NCI-H2227 treated with DMSO at 0.1 percent for 48 hours (cell line): ENCODE measurements at regions not wholly inside any gene's neighbourhood (a gene's known extent, or its start where the extent isn't known, plus 50 kb on each side); places are given as distances from the start of the nearest gene placed in this dataset.
"Not testable (repeated sequence)": the region's sequence is repeated elsewhere in the genome, so short reads cannot be mapped to it uniquely, and the experiment has no call there.

ENCODE experiments used
- DNase-seq: peaks from one replicate; lab custom pipeline; 2025; lab: John Stamatoyannopoulos, UW

DNA sequence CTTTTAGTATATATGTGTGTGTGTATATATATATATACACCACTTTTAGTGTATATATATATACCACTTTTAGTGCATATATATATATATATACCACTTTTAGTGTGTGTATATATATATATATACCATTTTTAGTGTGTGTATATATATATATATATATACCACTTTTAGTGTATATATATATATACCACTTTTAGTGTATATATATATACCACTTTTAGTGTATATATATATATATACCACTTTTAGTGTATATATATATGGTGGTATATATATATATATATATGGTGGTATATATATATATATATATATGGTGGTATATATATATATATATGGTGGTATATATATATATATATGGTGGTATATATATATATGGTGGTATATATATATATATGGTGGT is 79.5 kb upstream of the ANK3 start:
- not testable (repeated sequence) for DNase-seq

GRCh38 chr10:60467202-60467546 is 77.5 kb upstream of the ANK3 start:
- no peak for DNase-seq

DNA sequence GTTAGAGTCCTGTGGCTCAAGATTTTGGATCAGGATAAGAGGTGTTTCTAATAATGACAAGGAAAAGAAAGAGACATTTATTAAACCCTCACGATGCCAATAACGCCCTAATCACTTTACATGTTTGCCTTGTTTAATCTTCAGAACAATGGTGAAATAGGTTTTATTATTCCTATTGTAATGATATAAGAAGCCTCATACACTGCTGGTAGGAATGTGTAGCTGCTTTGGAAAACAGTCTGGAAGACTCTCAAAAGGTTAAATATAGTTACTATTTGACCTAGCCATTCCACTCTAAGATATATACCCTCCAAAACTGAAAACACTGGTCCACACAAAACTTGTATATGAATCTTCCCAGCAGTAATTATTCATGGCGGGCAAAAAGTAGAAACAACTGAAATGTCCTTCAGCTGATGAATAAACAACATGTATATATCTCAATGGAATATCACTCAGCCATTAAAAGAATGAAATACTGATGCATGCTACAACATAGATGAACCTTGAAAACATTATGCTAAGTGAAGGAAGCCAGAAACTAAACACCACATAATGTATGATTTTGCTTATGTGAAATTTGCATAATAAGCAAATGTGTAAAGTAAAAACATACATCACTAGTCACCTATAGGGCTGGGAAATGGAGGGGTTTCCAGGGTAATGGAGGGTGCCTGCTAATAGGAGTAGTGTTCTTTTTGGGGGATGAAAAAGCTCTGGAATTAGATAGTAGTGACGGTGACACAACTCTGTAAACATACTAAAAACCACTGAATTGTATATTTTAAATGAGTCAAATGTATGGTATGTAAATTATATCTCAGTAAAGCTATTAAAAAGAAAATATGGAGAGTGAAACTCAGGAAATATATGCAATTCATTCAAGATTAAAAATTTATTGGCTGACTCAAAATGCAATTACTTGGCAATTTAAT is 76.9 kb upstream of the ANK3 start:
- DNase-seq: no peak

DNA sequence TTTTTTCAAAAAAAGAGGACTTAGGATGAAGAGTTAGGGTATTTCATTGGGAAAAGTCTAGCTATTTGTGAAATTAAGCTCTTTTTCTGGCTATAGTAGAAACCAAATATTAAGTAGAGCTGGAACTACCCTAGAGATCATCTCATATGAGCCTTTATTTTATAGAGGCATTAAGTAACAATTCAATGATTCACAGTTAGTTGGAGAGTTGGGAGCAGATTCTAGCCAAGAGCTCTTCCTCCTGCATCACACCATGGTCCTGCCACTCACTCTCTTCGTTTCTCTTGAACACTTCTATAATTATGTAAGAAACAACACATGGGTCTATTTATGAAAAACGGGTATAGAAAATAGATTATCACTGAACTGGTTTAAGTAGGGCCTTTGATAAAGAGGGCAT is 76.1 kb upstream of the ANK3 start:
- no peak for DNase-seq

- DNase-seq: no peak
These were observed 75.0 kb upstream of the ANK3 start for GRCh38 chr10:60464659-60465058.

- DNase-seq: no peak
These were observed 74.1 kb upstream of the ANK3 start for GRCh38 chr10:60463746-60464145.

DNA sequence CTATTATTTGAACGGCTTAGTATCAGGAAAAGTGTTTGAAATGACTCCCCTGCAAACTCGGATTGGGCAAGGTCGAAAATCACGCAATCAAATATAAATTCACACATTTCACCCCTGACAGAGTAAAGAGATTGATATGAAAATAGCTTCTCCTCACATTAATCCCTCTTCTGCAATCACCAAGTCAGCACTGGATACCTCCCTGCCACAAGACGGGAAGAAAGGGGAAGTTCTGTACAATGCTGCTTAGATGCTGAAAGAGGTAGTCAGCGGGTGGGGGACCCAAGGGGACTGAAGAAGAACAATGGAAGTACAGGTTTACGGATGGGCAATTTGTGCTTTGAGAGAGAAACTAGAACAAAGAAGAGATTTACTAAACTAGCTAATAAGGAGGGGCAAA is 72.0 kb upstream of the ANK3 start:
- no peak for DNase-seq

GRCh38 chr10:60459701-60460457 is 70.2 kb upstream of the ANK3 start:
- no peak for DNase-seq

GRCh38 chr10:60456053-60456452 is 66.4 kb upstream of the ANK3 start:
- no peak for DNase-seq

- no peak for DNase-seq
These were observed 64.7 kb upstream of the ANK3 start for GRCh38 chr10:60454336-60454735.

- no peak for DNase-seq
These were observed 63.4 kb upstream of the ANK3 start for GRCh38 chr10:60453036-60453435.

DNA sequence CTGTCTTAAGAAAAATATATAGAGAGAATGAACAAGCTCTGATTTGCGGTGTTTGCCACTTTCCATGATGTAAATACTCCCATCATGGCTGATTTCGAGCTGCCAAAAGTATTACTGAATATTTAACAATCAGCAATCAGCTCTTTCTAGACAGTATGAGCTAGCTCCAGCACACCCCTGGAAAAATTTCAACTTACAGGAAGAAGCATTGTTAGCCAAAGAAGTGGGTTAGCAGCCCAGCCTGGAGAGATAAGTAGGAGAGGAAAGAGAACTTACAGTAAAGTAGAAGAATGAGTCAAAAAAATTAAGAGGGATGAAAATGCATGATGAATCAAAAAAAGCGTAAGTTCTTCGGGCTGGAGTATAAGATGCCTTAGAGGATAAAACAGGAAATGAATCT is 60.6 kb upstream of the ANK3 start:
- no peak for DNase-seq

DNA sequence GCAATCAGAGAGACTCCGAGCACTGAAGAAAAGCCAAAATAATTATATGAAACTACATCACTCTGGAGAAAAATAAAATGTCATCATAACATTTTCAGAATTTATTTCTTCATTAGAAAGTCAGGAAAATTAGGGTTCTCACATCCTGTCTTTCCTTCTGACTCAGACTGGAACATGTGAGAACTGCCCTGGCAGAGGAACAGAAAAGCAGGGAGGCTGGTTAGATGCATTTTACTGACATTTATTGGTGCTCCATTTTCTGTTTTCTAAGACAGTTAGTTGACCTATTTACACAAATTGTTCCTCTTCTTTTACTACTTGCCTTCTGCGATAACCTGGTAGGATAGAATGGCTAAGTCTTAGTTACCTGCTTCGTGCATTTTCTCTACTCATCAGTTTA is 58.6 kb upstream of the ANK3 start:
- DNase-seq: no peak

- no peak for DNase-seq
These were observed 57.2 kb upstream of the ANK3 start for GRCh38 chr10:60446851-60447250.

DNA sequence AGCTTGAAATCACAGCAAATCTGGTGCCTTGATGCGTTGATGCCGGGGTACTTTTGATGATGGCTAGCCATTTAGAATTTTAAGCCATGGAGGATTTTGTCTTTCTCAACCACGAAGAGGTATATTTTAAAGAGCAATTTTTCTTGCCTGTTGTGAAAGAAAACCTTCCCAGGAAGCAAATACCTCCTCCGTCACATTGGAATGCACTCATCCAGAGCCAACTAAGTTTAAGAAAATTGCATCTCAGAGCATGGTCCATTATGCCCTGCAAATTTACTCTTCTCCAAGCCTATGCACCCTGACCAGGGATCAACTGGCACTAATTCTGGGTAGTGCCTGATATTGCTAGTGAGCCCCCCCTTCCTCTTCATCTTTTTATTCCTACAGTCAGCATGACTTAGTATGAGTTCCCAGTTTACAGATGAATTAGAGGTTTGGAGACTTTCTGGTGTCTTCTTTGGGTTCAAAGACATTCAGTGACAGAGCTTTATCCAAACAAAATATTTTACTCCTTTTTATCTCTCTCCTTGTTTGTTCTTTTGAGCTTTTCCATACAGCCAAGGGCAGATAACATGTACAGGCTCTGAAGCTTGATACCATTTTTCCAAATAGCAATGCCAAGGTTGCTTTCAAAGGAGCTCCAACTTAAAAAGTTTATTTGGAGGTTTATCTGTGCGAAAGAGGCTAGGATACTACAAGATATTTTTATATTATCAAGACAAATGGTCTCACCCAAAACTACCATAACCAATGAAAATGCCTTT is 56.6 kb upstream of the ANK3 start:
- peak; percentile 12 for DNase-seq

- DNase-seq: peak; percentile 11
These were observed 54.9 kb upstream of the ANK3 start for GRCh38 chr10:60444494-60445064.

DNA sequence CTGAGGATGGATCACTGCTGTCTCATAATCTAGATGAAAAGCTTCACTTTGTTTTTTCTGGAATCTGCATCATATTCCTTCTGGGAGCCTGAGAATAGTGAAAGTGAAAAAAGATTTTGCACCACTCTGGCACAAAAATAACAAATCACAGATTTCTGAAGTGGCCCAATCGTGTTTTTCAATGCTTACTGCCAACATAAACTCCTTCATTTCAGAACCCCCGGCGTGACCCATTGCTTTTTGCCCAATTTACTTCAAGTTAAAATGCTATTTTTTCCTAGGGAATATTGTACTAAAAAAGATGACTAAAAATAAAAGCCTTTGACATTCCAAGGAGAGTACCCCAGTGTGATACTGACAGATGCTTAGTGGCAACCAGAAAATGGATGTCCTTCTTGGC is 53.7 kb upstream of the ANK3 start:
- DNase-seq: no peak

DNA sequence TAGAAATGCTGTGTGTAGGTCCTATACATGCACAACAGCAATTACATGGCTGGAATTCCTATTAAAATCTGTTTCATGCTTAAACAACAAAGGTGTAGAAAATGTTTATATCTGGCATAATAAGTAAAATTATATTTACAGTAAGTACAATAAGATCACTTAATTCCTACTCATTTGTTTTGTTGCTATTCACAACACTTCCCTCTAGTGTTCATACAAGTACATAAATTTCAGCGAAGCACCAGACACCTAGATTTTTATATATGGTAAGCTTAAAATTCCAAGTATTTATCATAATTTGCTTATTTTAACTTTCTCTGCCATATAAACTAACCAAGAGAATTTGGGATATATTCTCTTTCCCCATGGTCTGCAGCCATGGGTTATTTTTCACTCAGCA is 51.8 kb upstream of the ANK3 start:
- no peak for DNase-seq

GRCh38 chr10:60439641-60440040 is 50.0 kb upstream of the ANK3 start:
- no peak for DNase-seq
